HAP-1 (cell line): ENCODE measurements at regions not wholly inside any gene's neighbourhood (a gene's known extent, or its start where the extent isn't known, plus 50 kb on each side); places are given as distances from the start of the nearest gene placed in this dataset.

Experiments used
- DNase-seq, 2 experiments: peaks; one replicate each; pipeline ENCODE4 v3.0.0-alpha.2; 2016 to 2020; ENCODE audit warnings: low spot score in 2 of 2
- H3K27me3 ChIP-seq: fragments of 250-450 bp; sonication (Bioruptor Pico); 2 replicates; pipeline ENCODE4 v1.5.1; 2020; ENCODE audit warnings: low read depth, mild to moderate bottlenecking, moderate library complexity
- H3K36me3 ChIP-seq: fragments of 250-450 bp; sonication (Bioruptor Pico); replicated peaks from 2 replicates; pipeline ENCODE4 v1.5.1; 2020; ENCODE audit warnings: mild to moderate bottlenecking
- H3K4me1 ChIP-seq: fragments of 250-450 bp; sonication (Bioruptor Pico); 2 replicates; pipeline ENCODE4 v1.5.1; 2020; ENCODE audit warnings: mild to moderate bottlenecking
- H3K4me3 ChIP-seq: fragments of 250-450 bp; sonication (Bioruptor Pico); 2 replicates; pipeline ENCODE4 v1.5.1; 2020; ENCODE audit warnings: mild to moderate bottlenecking, moderate library complexity
- H3K9me3 ChIP-seq: fragments of 250-450 bp; sonication (Bioruptor Pico); 2 replicates; pipeline ENCODE4 v1.5.1; 2020; ENCODE audit warnings: mild to moderate bottlenecking, moderate library complexity
- in situ Hi-C: fragments of 300-500 bp; cut with MboI; formaldehyde crosslinking; loops from 3 replicates; pipeline ENCODE4 v1.14.3; 2020; ENCODE audit warnings: low sequenced_read_pairs, inconsistent platforms, mixed read lengths

DNA sequence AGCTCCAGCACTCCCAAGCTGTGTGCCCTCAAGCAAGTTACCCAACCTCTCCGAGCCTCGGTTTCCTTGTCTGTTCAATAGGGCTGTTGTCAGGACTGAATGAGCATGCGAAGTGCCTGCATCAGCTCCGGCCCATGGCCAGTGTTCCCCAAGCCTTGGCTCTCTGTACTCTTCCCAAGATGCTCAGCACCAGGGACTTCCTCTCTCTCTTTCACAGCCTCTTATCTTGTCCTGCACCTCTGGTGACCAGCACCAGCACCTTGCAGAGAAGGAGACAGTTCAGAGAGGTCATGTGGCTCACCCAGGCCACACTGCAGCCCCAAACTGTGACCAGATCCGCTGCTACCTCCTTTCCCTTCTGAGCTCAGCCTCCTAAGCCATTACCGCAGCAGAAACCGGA, 120.3 kb upstream of the ANO1 start:
- peaks cover 2% of the 10 kb centered on the region; the same call in 1 of the 2 replicates for H3K9me3 ChIP-seq
- no peaks in the 10 kb centered on the region for H3K4me1 ChIP-seq
- no peak overlapping the region for H3K4me3 ChIP-seq
- H3K36me3 ChIP-seq: no peaks in the 10 kb centered on the region
- no peak for DNase-seq
- in situ Hi-C loops: no loop called here
- H3K27me3 ChIP-seq: no peaks in the 10 kb centered on the region

GRCh38 chr11:69958308-69958707, 119.8 kb upstream of the ANO1 start:
- no peak for DNase-seq
- Histone ChIP-seq H3K36me3 (no peaks in the 10 kb centered on the region), H3K4me3 (no peak overlapping the region), H3K27me3 (no peaks in the 10 kb centered on the region), H3K4me1 (no peaks in the 10 kb centered on the region), H3K9me3 (peaks cover 2% of the 10 kb centered on the region; the same call in 1 of the 2 replicates)
- in situ Hi-C loops: no loop called here

- DNase-seq: no peak
- H3K27me3 ChIP-seq: no peaks in the 10 kb centered on the region
- in situ Hi-C loops: no loop called here
These were observed 118.7 kb upstream of the ANO1 start for GRCh38 chr11:69959461-69959860.

DNA sequence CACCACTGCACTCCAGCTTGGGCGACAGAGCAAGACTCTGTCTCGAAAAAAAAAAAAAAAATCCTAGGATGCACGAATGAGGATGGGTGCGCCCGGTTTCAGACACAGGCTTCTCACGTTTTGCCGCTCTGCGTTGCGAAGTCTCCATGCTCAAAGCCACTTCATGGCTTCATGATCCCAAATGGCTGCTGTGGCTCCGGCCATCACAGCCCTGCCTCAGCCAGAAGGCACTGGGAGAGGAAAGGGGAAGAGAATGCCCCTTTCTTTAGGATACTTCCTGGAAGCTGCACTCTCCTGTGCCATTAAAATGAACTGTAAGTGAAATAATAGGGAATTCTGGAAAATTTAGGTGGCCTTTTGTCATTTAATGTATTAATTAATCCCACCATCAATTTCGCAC, 116.4 kb upstream of the ANO1 start:
- Histone ChIP-seq H3K4me3 (no peak overlapping the region), H3K4me1 (no peaks in the 10 kb centered on the region), H3K36me3 (no peaks in the 10 kb centered on the region), H3K9me3 (peaks cover 2% of the 10 kb centered on the region; the same call in 1 of the 2 replicates), H3K27me3 (no peaks in the 10 kb centered on the region)
- in situ Hi-C loops: no loop called here
- no peak for DNase-seq

More at GRCh38 chr11:69959461-69959860, 118.7 kb upstream of the ANO1 start:
- Histone ChIP-seq H3K9me3 (peaks cover 2% of the 10 kb centered on the region; the same call in 1 of the 2 replicates), H3K4me3 (no peak overlapping the region), H3K36me3 (no peaks in the 10 kb centered on the region), H3K4me1 (no peaks in the 10 kb centered on the region)

GRCh38 chr11:69962152-69962551, 116.0 kb upstream of the ANO1 start:
- no peaks in the 10 kb centered on the region for H3K4me1 ChIP-seq
- H3K9me3 ChIP-seq: peaks cover 2% of the 10 kb centered on the region; the same call in 1 of the 2 replicates
- H3K4me3 ChIP-seq: no peak overlapping the region
- DNase-seq: no peak
- in situ Hi-C loops: no loop called here
- no peaks in the 10 kb centered on the region for H3K36me3 ChIP-seq
- no peaks in the 10 kb centered on the region for H3K27me3 ChIP-seq

DNA sequence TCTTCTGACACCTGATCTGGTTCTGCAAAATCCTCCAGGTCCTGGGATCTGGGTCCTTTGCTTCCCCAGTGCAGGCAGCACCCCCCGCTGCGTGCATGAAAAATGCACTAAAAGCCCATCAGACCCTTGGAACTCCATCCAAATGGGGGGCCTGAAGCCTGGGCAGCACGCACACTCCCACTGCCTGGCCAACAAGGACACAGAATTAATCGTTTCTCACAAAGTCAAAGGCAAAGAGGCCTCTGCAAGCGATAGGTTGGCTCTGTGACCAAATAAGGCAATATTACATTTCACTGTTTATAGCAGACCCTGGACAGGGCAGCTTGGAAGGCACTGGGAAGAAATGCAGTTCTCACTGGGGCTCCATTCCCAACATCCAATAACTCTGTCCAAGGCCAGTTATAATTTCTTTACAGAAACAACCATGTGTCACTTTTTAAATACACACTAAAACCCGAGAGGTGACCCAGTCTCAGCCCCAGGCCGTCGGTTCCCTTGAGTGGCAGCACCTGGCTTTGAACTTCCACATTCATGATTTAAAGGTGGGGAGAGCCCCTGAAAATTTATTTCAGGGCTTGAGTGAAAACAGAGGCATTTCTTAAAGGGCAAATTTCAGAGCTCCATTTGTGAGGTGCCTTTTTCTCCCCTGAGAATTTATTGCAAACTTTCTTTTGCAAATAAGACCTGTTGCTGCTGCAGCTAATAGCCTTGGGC, 114.4 kb upstream of the ANO1 start:
- DNase-seq: no peak
- no peaks in the 10 kb centered on the region for H3K9me3 ChIP-seq
- H3K4me3 ChIP-seq: no peak overlapping the region
- H3K4me1 ChIP-seq: no peaks in the 10 kb centered on the region
- no peaks in the 10 kb centered on the region for H3K36me3 ChIP-seq
- in situ Hi-C loops: no loop called here
- H3K27me3 ChIP-seq: no peaks in the 10 kb centered on the region

GRCh38 chr11:69964247-69964643, 113.9 kb upstream of the ANO1 start:
- Histone ChIP-seq H3K4me1 (no peaks in the 10 kb centered on the region), H3K27me3 (no peaks in the 10 kb centered on the region), H3K4me3 (no peak overlapping the region), H3K9me3 (no peaks in the 10 kb centered on the region), H3K36me3 (no peaks in the 10 kb centered on the region)
- in situ Hi-C loops: no loop called here
- no peak for DNase-seq

DNA sequence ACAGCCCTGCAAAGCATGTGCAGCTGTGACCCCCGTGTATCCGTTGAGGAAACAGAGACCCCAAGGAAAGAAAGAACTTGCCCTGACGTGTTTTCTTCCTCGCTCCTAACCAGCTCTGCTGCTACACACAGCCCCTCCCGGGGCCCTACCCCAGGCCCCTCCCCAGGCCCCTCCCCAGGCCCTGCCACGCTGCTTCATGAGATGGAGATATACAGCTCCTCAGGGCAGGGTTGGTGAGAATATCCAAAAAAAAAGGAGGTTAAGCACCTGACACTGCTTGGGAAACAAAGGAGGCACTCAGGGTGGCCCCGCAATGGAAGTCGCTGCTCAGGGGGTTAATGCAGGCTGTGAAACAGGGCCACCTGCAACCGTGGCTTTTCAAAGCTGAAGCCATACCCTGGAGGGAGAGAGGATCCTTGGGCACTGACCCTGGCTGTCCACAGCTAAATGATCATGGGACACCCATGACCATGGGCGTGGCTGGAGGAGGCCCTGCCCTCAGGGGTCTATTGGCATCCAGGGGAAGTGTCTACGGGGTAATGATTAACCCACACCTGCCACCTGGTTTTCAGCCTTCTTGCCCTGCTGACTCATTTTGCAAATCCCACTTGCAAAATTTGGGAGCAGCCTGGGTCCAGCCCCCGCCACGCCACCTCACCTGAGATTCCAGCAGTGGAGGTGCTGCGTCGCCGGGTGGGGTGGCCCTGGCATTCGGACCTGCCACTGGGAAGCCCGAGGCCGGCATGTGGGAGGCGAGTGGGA, 112.1 kb upstream of the ANO1 start:
- Histone ChIP-seq H3K36me3 (no peaks in the 10 kb centered on the region), H3K4me1 (no peaks in the 10 kb centered on the region), H3K4me3 (no peak overlapping the region), H3K27me3 (no peaks in the 10 kb centered on the region), H3K9me3 (no peaks in the 10 kb centered on the region)
- in situ Hi-C loops: no loop called here
- no peak for DNase-seq

GRCh38 chr11:69966583-69966835, 111.6 kb upstream of the ANO1 start:
- in situ Hi-C loops: no loop called here
- Histone ChIP-seq H3K4me3 (no peak overlapping the region), H3K27me3 (no peaks in the 10 kb centered on the region), H3K36me3 (no peaks in the 10 kb centered on the region), H3K9me3 (no peaks in the 10 kb centered on the region), H3K4me1 (no peaks in the 10 kb centered on the region)
- no peak for DNase-seq

DNA sequence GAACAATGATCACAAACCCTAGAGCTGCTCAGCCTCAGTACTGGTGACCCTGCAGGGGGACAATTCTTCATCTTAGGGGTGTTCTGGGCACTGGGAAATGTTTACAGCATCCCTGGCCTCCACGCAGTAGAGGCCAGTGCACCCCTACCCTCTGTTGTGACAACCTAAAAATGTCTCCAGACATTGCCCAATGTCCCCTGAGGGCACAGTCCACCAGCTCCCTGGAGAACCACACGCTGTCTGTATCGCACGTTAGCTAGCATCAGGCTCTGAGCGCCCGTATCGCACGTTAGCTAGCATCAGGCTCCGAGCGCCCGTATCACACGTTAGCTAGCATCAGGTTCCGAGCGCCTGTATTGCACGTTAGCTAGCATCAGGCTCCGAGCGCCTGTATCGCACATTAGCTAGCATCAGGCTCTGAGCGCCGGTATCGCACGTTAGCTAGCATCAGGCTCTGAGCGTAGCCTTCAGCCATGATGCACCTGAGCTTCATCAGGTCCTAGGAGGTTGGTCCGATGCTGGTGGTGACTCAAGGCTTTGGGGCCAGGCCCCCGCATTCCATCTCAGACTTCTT, 111.1 kb upstream of the ANO1 start:
- in situ Hi-C loops: no loop called here
- H3K9me3 ChIP-seq: no peaks in the 10 kb centered on the region
- H3K36me3 ChIP-seq: no peaks in the 10 kb centered on the region
- no peaks in the 10 kb centered on the region for H3K27me3 ChIP-seq
- H3K4me3 ChIP-seq: no peak overlapping the region
- no peak for DNase-seq
- H3K4me1 ChIP-seq: no peaks in the 10 kb centered on the region

DNA sequence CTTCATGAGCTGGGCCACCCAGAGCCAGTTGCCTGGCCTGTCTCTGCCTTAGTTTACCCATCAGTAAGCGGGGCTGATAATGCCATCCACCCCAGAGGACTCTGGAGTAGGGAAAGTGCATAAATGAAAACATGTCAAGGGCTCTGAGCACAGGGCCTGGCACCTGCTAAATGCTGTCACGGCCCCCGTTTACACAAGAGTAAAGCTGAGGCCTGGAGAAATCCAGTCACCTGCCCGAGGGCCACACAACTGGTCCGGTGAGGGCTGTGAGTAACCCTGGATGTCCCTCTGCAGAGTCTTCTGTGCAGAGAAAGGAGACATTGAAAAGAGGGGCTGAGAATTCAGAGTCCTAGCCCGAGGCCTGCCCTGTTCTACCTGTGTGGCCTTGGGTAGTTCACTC, 110.6 kb upstream of the ANO1 start:
- Histone ChIP-seq H3K36me3 (no peaks in the 10 kb centered on the region), H3K27me3 (no peaks in the 10 kb centered on the region), H3K9me3 (no peaks in the 10 kb centered on the region), H3K4me1 (no peaks in the 10 kb centered on the region), H3K4me3 (no peak overlapping the region)
- DNase-seq: no peak
- in situ Hi-C loops: no loop called here

GRCh38 chr11:69968396-69969347, 109.4 kb upstream of the ANO1 start:
- H3K9me3 ChIP-seq: no peaks in the 10 kb centered on the region
- H3K4me3 ChIP-seq: no peak overlapping the region
- H3K4me1 ChIP-seq: no peaks in the 10 kb centered on the region
- H3K27me3 ChIP-seq: no peaks in the 10 kb centered on the region
- DNase-seq: no peak
- no peaks in the 10 kb centered on the region for H3K36me3 ChIP-seq
- in situ Hi-C loops: no loop called here

DNA sequence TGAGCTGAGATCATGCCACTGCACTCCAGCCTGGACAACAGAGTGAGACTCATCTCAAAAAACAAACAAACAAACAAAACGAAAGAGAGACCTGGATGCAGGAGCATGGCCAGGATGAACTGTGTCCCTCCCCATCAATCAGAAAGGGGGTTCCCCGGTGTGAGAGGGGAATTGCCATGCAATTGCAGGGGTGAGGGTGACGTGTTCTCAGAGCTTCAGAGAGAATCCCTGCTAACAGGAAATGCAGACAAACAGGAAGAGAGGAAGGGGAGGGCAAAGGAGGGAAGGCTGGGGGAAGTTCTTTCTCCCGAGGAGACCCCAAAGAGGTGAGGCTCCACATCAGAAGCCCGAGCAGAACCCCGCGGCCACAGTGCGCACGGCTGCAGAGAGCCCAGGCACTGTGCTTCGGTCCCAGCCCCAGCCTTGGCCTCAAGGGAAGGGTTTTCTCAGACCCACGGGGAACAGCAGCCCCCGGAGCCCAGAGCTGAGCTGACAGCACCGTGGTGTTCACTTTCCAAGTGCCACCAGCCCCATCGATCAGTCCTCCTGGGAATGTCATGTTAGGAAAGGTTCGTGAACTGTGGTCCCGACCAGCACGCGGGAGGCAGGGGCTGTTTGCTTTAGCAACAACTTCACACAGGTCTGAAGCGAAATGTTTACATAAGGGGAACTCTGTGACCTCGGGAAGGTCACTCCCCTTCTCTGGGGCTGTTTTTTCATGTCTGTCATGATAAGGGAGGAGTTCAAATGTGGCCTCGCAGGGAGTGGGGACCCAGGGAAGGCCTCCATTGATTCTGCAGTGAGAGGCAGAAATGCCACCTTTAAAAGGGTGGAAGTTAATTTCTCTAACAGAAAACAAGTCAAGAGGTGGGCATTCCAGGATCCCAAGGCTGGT, 108.0 kb upstream of the ANO1 start:
- in situ Hi-C loops: no loop called here
- Histone ChIP-seq H3K4me1 (no peaks in the 10 kb centered on the region), H3K27me3 (no peaks in the 10 kb centered on the region), H3K4me3 (no peak overlapping the region), H3K9me3 (no peaks in the 10 kb centered on the region), H3K36me3 (no peaks in the 10 kb centered on the region)
- no peak for DNase-seq
